Breast epithelium (tissue), 4 donors: ENCODE measurements at regions not wholly inside any gene's neighbourhood (a gene's known extent, or its start where the extent isn't known, plus 50 kb on each side); places are given as distances from the start of the nearest gene placed in this dataset.

Source experiments
- DNase-seq, 2 donors: peaks; one replicate each; pipeline ENCODE4 v3.0.0-alpha.2; 2019; ENCODE audit warnings: low spot score in 2 of 2
- H3K27ac ChIP-seq, 2 donors: fragments of 200-600 bp; sonication (generic) in 1 of 2; one replicate each; pipeline ENCODE4 v1.5.1; 2016 to 2019; ENCODE audit warnings: mild to moderate bottlenecking in 1 of 2
- H3K27me3 ChIP-seq, 2 donors: fragments of 200-600 bp; sonication (generic) in 1 of 2; one replicate each; pipeline versions ENCODE4 v1.5.1 to v1.6.0; 2017 to 2019; ENCODE audit warnings: control low read depth in 1 of 2, mild to moderate bottlenecking in 1 of 2
- H3K36me3 ChIP-seq: fragments of 200-600 bp; one replicate; pipeline ENCODE4 v1.5.1; 2019
- H3K4me1 ChIP-seq, 2 donors: fragments of 200-600 bp; sonication (generic); one replicate each; pipeline ENCODE4 v1.5.1; 2016 to 2019; ENCODE audit warnings: control low read depth in 1 of 2
- H3K4me3 ChIP-seq, 3 donors: fragments of 200-600 bp; sonication (generic); 1 replicate in 2 of 3; 2 replicates in 1 of 3; pipeline ENCODE4 v1.5.1; 2016 to 2019; ENCODE audit warnings: mild to moderate bottlenecking in 3 of 3, moderate library complexity in 2 of 3
- H3K9me3 ChIP-seq, 2 donors: fragments of 200-600 bp; sonication (generic) in 1 of 2; one replicate each; pipeline ENCODE4 v1.5.1; 2016 to 2019; ENCODE audit warnings: control low read depth in 1 of 2
- CTCF ChIP-seq, 3 donors: fragments of 450-650 bp; IDR thresholded peaks; one replicate each; pipeline ENCODE4 v1.5.1; 2016 to 2017; ENCODE audit warnings: antibody characterized with exemption in 3 of 3, mild to moderate bottlenecking in 3 of 3, moderate library complexity in 3 of 3
- POLR2A ChIP-seq: fragments of 450-650 bp; IDR thresholded peaks from one replicate; pipeline ENCODE4 v1.6.1; 2016; ENCODE audit warnings: antibody characterized with exemption, mild to moderate bottlenecking, moderate library complexity
- POLR2AphosphoS5 ChIP-seq, 3 donors: sonication (generic); formaldehyde crosslinking; IDR thresholded peaks; one replicate each; pipeline ENCODE4 v1.6.1; 2017; ENCODE audit warnings: antibody characterized with exemption in 3 of 3
- intact Hi-C: fragments of 100-400 bp; cut with DNase I; formaldehyde crosslinking; loops from one replicate; pipeline ENCODE4 v1.15.1; 2023; ENCODE audit warnings: low total_unique reads

- TF ChIP-seq POLR2AphosphoS5 (IDR thresholded peaks at IDR 0.05), result no peak
- no peak for TF ChIP-seq POLR2A
- no peak for TF ChIP-seq CTCF (IDR thresholded peaks at IDR 0.05)
- Histone ChIP-seq H3K27ac (no peak overlapping the region), H3K4me3 (no peak overlapping the region), H3K27me3 (no peaks in the 10 kb centered on the region), H3K36me3 (no peaks in the 10 kb centered on the region), H3K9me3 (peaks cover 4 to 11% of the 10 kb centered on the region in 2 donors), H3K4me1 (no peaks in the 10 kb centered on the region)
- intact Hi-C loops, result no loop called here
- no peak for DNase-seq
Measured at GRCh38 chr9:11158676-11159075, 545.9 kb upstream of the PTPRD start.

- H3K27me3 ChIP-seq, result no peaks in the 10 kb centered on the region
- no peaks in the 10 kb centered on the region for H3K36me3 ChIP-seq
- H3K27ac ChIP-seq, result no peak overlapping the region
- H3K4me3 ChIP-seq, result no peak overlapping the region
- no peak for DNase-seq
- TF ChIP-seq CTCF (IDR thresholded peaks at IDR 0.05) (no peak), POLR2AphosphoS5 (IDR thresholded peaks at IDR 0.05) (no peak), POLR2A (no peak)
- H3K4me1 ChIP-seq, result no peaks in the 10 kb centered on the region
- peaks cover 4 to 11% of the 10 kb centered on the region in 2 donors for H3K9me3 ChIP-seq
- intact Hi-C loops, result no loop called here
Measured at GRCh38 chr9:11159318-11159862, 546.6 kb upstream of the PTPRD start.

GRCh38 chr9:11163843-11164242 is 551.0 kb upstream of the PTPRD start:
- Histone ChIP-seq H3K27me3 (no peaks in the 10 kb centered on the region), H3K27ac (no peak overlapping the region), H3K4me3 (no peak overlapping the region), H3K4me1 (no peaks in the 10 kb centered on the region), H3K9me3 (peaks cover 4 to 11% of the 10 kb centered on the region in 2 donors), H3K36me3 (no peaks in the 10 kb centered on the region)
- DNase-seq, result no peak
- intact Hi-C loops, result no loop called here
- TF ChIP-seq POLR2A (no peak), POLR2AphosphoS5 (IDR thresholded peaks at IDR 0.05) (no peak), CTCF (IDR thresholded peaks at IDR 0.05) (no peak)

GRCh38 chr9:11182001-11182400 is 569.2 kb upstream of the PTPRD start:
- no peaks in the 10 kb centered on the region for H3K36me3 ChIP-seq
- intact Hi-C loops, result no loop called here
- DNase-seq, result no peak
- TF ChIP-seq POLR2AphosphoS5 (IDR thresholded peaks at IDR 0.05) (no peak), POLR2A (no peak), CTCF (IDR thresholded peaks at IDR 0.05) (no peak)
- H3K9me3 ChIP-seq, result no peaks in the 10 kb centered on the region
- no peak overlapping the region for H3K4me3 ChIP-seq
- no peak overlapping the region for H3K27ac ChIP-seq
- H3K4me1 ChIP-seq, result no peaks in the 10 kb centered on the region
- no peaks in the 10 kb centered on the region for H3K27me3 ChIP-seq

GRCh38 chr9:11190719-11191118 is 577.9 kb upstream of the PTPRD start:
- no peaks in the 10 kb centered on the region for H3K36me3 ChIP-seq
- no peaks in the 10 kb centered on the region for H3K4me1 ChIP-seq
- H3K27ac ChIP-seq, result no peak overlapping the region
- DNase-seq, result no peak
- H3K9me3 ChIP-seq, result peaks cover 0 to 16% of the 10 kb centered on the region in 2 donors
- no peak overlapping the region for H3K4me3 ChIP-seq
- intact Hi-C loops, result loop anchor here (5.0 kb wide), 1 partner anchor 453 kb away; no protein-coding TSS in a partner anchor
- no peaks in the 10 kb centered on the region for H3K27me3 ChIP-seq
- TF ChIP-seq CTCF (IDR thresholded peaks at IDR 0.05) (no peak), POLR2AphosphoS5 (IDR thresholded peaks at IDR 0.05) (no peak), POLR2A (no peak)
